HL-60 (cell line): ENCODE measurements at regions not wholly inside any gene's neighbourhood (a gene's known extent, or its start where the extent isn't known, plus 50 kb on each side); places are given as distances from the start of the nearest gene placed in this dataset.

Experiments used
- POLR2AphosphoS5 ChIP-seq: IDR thresholded peaks from 2 replicates; pipeline ENCODE4 v1.6.1; 2012; ENCODE audit warnings: low read depth
- TF ChIP-seq, protein P1 (sequence below): IDR thresholded peaks from one replicate; pipeline ENCODE4 v1.5.1; 2011; ENCODE audit warnings: low read length, control low read depth, inconsistent platforms; ENCODE audit not compliant: insufficient read depth
- TF ChIP-seq, protein P2 (sequence below): IDR thresholded peaks from 2 replicates; pipeline ENCODE4 v1.6.1; 2012; ENCODE audit warnings: low read depth; ENCODE audit not compliant: insufficient replicate concordance

DNA sequence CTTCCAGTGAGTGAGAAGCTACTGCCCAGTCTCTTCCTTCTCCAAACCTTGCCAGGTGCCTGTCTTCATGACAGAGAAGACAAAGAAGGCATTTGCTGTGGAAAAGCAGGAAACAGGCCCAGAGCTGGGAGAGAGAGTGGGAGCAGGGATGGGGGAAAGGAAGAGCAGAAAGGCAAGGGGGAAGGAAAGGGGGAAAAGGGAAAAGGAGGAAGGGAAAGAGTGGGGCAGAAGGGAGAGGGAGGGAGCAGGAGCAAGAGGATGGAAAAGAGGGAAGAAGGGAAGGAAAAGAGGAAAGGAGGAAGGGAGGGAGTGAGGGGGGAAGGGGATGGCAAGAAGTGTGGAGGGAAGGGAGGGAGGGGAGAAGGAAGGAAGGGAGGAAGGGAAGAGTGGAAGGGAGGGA, 121.2 kb upstream of the LINGO1 start:
- TF ChIP-seq, protein P1, sequence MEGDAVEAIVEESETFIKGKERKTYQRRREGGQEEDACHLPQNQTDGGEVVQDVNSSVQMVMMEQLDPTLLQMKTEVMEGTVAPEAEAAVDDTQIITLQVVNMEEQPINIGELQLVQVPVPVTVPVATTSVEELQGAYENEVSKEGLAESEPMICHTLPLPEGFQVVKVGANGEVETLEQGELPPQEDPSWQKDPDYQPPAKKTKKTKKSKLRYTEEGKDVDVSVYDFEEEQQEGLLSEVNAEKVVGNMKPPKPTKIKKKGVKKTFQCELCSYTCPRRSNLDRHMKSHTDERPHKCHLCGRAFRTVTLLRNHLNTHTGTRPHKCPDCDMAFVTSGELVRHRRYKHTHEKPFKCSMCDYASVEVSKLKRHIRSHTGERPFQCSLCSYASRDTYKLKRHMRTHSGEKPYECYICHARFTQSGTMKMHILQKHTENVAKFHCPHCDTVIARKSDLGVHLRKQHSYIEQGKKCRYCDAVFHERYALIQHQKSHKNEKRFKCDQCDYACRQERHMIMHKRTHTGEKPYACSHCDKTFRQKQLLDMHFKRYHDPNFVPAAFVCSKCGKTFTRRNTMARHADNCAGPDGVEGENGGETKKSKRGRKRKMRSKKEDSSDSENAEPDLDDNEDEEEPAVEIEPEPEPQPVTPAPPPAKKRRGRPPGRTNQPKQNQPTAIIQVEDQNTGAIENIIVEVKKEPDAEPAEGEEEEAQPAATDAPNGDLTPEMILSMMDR: no peak
- TF ChIP-seq, protein P2, sequence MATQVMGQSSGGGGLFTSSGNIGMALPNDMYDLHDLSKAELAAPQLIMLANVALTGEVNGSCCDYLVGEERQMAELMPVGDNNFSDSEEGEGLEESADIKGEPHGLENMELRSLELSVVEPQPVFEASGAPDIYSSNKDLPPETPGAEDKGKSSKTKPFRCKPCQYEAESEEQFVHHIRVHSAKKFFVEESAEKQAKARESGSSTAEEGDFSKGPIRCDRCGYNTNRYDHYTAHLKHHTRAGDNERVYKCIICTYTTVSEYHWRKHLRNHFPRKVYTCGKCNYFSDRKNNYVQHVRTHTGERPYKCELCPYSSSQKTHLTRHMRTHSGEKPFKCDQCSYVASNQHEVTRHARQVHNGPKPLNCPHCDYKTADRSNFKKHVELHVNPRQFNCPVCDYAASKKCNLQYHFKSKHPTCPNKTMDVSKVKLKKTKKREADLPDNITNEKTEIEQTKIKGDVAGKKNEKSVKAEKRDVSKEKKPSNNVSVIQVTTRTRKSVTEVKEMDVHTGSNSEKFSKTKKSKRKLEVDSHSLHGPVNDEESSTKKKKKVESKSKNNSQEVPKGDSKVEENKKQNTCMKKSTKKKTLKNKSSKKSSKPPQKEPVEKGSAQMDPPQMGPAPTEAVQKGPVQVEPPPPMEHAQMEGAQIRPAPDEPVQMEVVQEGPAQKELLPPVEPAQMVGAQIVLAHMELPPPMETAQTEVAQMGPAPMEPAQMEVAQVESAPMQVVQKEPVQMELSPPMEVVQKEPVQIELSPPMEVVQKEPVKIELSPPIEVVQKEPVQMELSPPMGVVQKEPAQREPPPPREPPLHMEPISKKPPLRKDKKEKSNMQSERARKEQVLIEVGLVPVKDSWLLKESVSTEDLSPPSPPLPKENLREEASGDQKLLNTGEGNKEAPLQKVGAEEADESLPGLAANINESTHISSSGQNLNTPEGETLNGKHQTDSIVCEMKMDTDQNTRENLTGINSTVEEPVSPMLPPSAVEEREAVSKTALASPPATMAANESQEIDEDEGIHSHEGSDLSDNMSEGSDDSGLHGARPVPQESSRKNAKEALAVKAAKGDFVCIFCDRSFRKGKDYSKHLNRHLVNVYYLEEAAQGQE: no peak
- TF ChIP-seq POLR2AphosphoS5: no peak
